Mesenchymal stem cell (in vitro differentiated cells and primary cell): ENCODE measurements at regions not wholly inside any gene's neighbourhood (a gene's known extent, or its start where the extent isn't known, plus 50 kb on each side); places are given as distances from the start of the nearest gene placed in this dataset.
A peak's percentile ranks its signal among the peaks of the same experiment; 100 is the strongest.

Experiments
- DNase-seq: peaks from one replicate; pipeline ENCODE4 v3.0.0-alpha.2; 2013
- H2AFZ ChIP-seq: one replicate; pipeline ENCODE4 v1.6.1; 2013; ENCODE audit warnings: low read depth, mild to moderate bottlenecking, control low read depth, inconsistent platforms, low read length, moderate library complexity
- H2AK5ac ChIP-seq: 2 replicates; pipeline ENCODE4 v1.6.1; 2013; ENCODE audit warnings: low read length, moderate library complexity, mild to moderate bottlenecking, inconsistent platforms; ENCODE audit not compliant: severe bottlenecking
- H2BK120ac ChIP-seq: one replicate; pipeline ENCODE4 v1.6.1; 2013; ENCODE audit warnings: low read depth, mild to moderate bottlenecking, inconsistent platforms, low read length, moderate library complexity
- H2BK12ac ChIP-seq, 2 experiments: one replicate each; pipeline ENCODE4 v1.6.1; 2013; ENCODE audit warnings: inconsistent platforms in 2 of 2, low read length in 2 of 2, mild to moderate bottlenecking in 2 of 2, moderate library complexity in 2 of 2, control low read depth in 1 of 2
- H2BK15ac ChIP-seq: one replicate; pipeline ENCODE4 v1.6.1; 2013; ENCODE audit warnings: mild to moderate bottlenecking, low read depth, inconsistent platforms; ENCODE audit not compliant: poor library complexity, severe bottlenecking
- H2BK5ac ChIP-seq: 2 replicates; pipeline ENCODE4 v1.6.1; 2013; ENCODE audit warnings: low read depth, mild to moderate bottlenecking, low read length, control low read depth, inconsistent platforms; ENCODE audit not compliant: poor library complexity, severe bottlenecking
- H3K14ac ChIP-seq, 2 experiments: one replicate each; pipeline ENCODE4 v1.6.1; 2013; ENCODE audit warnings: inconsistent platforms in 2 of 2, low read length in 2 of 2, control low read depth in 1 of 2, mild to moderate bottlenecking in 1 of 2, moderate library complexity in 1 of 2
- H3K18ac ChIP-seq, 2 experiments: one replicate each; pipeline ENCODE4 v1.6.1; 2013; ENCODE audit warnings: inconsistent platforms in 2 of 2, low read length in 2 of 2, control low read depth in 1 of 2, low read depth in 1 of 2, mild to moderate bottlenecking in 1 of 2
- H3K23ac ChIP-seq, 2 experiments: one replicate each; pipeline ENCODE4 v1.6.1; 2013; ENCODE audit warnings: inconsistent platforms in 2 of 2, low read length in 2 of 2, mild to moderate bottlenecking in 2 of 2, moderate library complexity in 2 of 2, control low read depth in 1 of 2
- H3K27ac ChIP-seq: 2 replicates; pipeline ENCODE4 v1.5.1; 2013; ENCODE audit warnings: mild to moderate bottlenecking, moderate library complexity, low read length, control low read depth, inconsistent platforms; ENCODE audit not compliant: poor library complexity, severe bottlenecking
- H3K27me3 ChIP-seq, 2 experiments: 2 replicates each; pipeline versions ENCODE4 v1.6.1 to v1.7.0; 2013; ENCODE audit warnings: low read length in 2 of 2, mild to moderate bottlenecking in 2 of 2, moderate library complexity in 2 of 2, control low read depth in 1 of 2, inconsistent platforms in 1 of 2; ENCODE audit not compliant: control insufficient read depth in 1 of 2, insufficient read depth in 1 of 2
- H3K36me3 ChIP-seq, 2 experiments: 2 replicates each; pipeline versions ENCODE4 v1.6.1 to v1.7.0; 2013; ENCODE audit warnings: low read length in 2 of 2, control low read depth in 1 of 2, inconsistent platforms in 1 of 2, low read depth in 1 of 2, mild to moderate bottlenecking in 1 of 2; ENCODE audit not compliant: insufficient read depth in 2 of 2, control insufficient read depth in 1 of 2
- H3K4ac ChIP-seq, 2 experiments: one replicate each; pipeline ENCODE4 v1.6.1; 2013; ENCODE audit warnings: inconsistent platforms in 2 of 2, low read length in 2 of 2, mild to moderate bottlenecking in 2 of 2, moderate library complexity in 2 of 2, control low read depth in 1 of 2, low read depth in 1 of 2
- H3K4me1 ChIP-seq: 2 replicates; pipeline ENCODE4 v1.6.1; 2013; ENCODE audit warnings: low read depth, low read length, control low read depth; ENCODE audit not compliant: control insufficient read depth, insufficient read depth
- H3K4me2 ChIP-seq: 2 replicates; pipeline ENCODE4 v1.6.1; 2013; ENCODE audit warnings: low read length, mild to moderate bottlenecking, inconsistent platforms; ENCODE audit not compliant: poor library complexity, severe bottlenecking
- H3K4me3 ChIP-seq, 2 experiments: 2 replicates each; pipeline versions ENCODE4 v1.5.1 to v1.7.0; 2013; ENCODE audit warnings: low read length in 2 of 2, mild to moderate bottlenecking in 2 of 2, control low read depth in 1 of 2, low read depth in 1 of 2; ENCODE audit not compliant: insufficient read depth in 1 of 2
- H3K79me1 ChIP-seq: replicated peaks from 2 replicates; pipeline ENCODE4 v1.6.1; 2013; ENCODE audit warnings: mild to moderate bottlenecking, control low read depth, low read length, inconsistent platforms; ENCODE audit not compliant: poor library complexity, severe bottlenecking
- H3K9ac ChIP-seq: 2 replicates; pipeline ENCODE4 v1.7.0; 2013; ENCODE audit warnings: mild to moderate bottlenecking, low read length, moderate library complexity
- H3K9me3 ChIP-seq: 2 replicates; pipeline ENCODE4 v1.7.0; 2013; ENCODE audit warnings: mild to moderate bottlenecking, low read length; ENCODE audit not compliant: control insufficient read depth
- H4K8ac ChIP-seq: one replicate; pipeline ENCODE4 v1.6.1; 2013; ENCODE audit warnings: inconsistent platforms, mild to moderate bottlenecking, low read length, moderate library complexity
- H4K91ac ChIP-seq: one replicate; pipeline ENCODE4 v1.6.1; 2013; ENCODE audit warnings: mild to moderate bottlenecking, low read length, inconsistent platforms
- WGBS: methylation state at CpG from one replicate; pipeline ENCODE4 v1.1.7; 2013; ENCODE audit warnings: mixed read lengths; 5-methylcytosine and 5-hydroxymethylcytosine counted together

DNA sequence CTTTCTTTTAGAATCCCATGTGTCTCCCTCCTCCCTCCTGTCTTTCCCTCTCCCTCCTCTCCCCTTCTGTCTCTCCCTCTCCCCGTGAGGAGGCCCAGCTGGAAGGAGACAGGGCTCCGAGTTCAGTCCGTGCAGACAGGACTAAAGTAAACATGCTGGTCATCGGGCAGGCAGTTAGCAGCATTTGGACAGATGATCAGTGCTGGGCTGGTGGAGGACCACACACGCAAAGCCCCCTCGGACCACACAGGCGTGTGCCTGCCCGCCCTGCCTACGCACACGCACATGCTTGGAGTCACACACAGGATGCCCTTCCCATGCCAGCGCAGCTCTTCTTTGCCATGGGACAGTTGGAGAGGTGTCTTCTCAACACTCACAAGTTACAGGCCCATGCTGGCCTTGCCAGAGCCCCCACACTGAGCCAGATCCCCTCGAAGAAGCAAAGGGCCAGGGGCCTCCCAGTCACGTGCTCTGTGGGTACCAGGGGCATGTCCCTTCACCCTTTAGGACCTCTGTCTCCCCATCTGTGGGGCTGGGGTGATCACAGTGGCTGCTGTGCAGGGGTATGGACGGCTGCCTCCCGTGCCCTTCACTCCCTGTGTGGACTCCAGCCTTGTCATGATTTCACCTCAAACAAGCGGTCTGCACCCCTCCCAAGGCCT lies 215.7 kb upstream of the FOXF1 start:
- no peaks in the 10 kb centered on the region for H3K36me3 ChIP-seq
- H2BK120ac ChIP-seq, result peak overlapping the region; percentile 93
- H3K4me1 ChIP-seq, result no peaks in the 10 kb centered on the region
- peak overlapping the region; percentile 100 for H4K91ac ChIP-seq
- H3K9me3 ChIP-seq, result no peaks in the 10 kb centered on the region
- peak; percentile 99 for DNase-seq
- peak overlapping the region; percentile 79 to 98 for H3K4ac ChIP-seq
- H3K4me2 ChIP-seq, result no peak overlapping the region
- peak overlapping the region in 1 of 2 experiments; percentile 94 for H3K23ac ChIP-seq
- peak overlapping the region; percentile 99 to 100 for H3K18ac ChIP-seq
- no peak overlapping the region for H2AFZ ChIP-seq
- H3K9ac ChIP-seq, result no peak overlapping the region
- H2BK5ac ChIP-seq, result no peak overlapping the region
- H3K14ac ChIP-seq, result peak overlapping the region in 1 of 2 experiments; percentile 94
- H2BK12ac ChIP-seq, result peak overlapping the region; percentile 95 to 100
- H3K4me3 ChIP-seq, result no peak overlapping the region
- H2AK5ac ChIP-seq, result no peak overlapping the region
- H2BK15ac ChIP-seq, result peak overlapping the region; percentile 88
- H3K27ac ChIP-seq, result no peak overlapping the region
- H3K79me1 ChIP-seq, result no peaks in the 10 kb centered on the region
- WGBS, result 27% methylated on average over 16 of the region's 16 CpGs
- H4K8ac ChIP-seq, result peak overlapping the region; percentile 86
- peaks cover 64 to 99% of the 10 kb centered on the region in 2 experiments for H3K27me3 ChIP-seq

DNA sequence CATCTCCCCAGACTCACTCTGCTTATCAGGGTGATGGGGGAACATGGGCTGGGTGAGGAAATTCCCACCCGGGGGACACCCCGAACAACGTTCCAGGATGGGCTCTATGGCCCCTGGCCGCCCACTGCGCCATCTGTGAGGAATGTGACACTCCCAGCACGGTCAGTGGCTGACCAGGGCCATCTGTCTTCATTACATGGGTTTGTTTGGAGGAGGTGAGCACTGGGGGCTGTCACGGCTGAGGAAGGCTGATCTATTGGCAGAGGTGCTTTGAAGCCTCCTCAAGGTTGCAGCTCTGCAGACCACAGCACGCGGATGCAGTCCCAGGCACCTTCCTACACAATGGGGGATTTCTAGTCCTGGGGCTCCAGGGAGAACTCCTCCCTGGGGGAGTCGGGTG lies 214.1 kb upstream of the FOXF1 start:
- Histone ChIP-seq H3K79me1 (no peaks in the 10 kb centered on the region), H3K4me1 (peaks cover 3% of the 10 kb centered on the region), H3K27ac (no peak overlapping the region), H3K14ac (peak overlapping the region in 1 of 2 experiments; percentile 88), H3K4ac (peak overlapping the region; percentile 79 to 98), H3K4me2 (no peak overlapping the region), H2BK5ac (no peak overlapping the region), H2AK5ac (no peak overlapping the region), H2AFZ (no peak overlapping the region), H4K91ac (peak overlapping the region; percentile 93), H3K4me3 (no peak overlapping the region), H2BK12ac (peak overlapping the region; percentile 95 to 100), H3K9ac (no peak overlapping the region), H2BK15ac (peak overlapping the region; percentile 95), H3K18ac (peak overlapping the region; percentile 99 to 100), H3K36me3 (no peaks in the 10 kb centered on the region), H3K27me3 (peaks cover 68 to 97% of the 10 kb centered on the region in 2 experiments), H4K8ac (peak overlapping the region; percentile 95), H2BK120ac (peak overlapping the region; percentile 94), H3K9me3 (no peaks in the 10 kb centered on the region), H3K23ac (peak overlapping the region in 1 of 2 experiments; percentile 77)
- peak; percentile 51 for DNase-seq
- 66% methylated on average over 10 of the region's 10 CpGs for WGBS

DNA sequence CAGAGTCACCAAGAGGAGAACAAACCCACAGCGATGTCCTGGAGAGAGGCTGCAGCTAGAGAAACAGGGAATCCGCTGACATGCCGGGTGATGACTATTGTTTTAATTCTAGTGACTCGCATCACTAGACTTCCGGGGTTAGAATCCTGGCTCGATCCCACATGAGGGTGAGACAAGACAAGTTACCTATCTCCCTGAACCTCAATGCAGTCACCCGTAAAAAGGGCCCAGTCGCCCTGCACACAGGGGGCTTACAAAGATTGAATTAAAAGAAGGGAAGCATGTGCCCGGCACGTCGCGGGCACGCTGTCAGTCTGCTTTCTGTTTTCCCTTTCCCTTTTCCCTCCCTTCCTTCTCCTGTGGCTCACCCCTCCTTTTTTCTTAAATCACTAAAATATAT lies 212.9 kb upstream of the FOXF1 start:
- Histone ChIP-seq H3K9ac (no peak overlapping the region), H3K27ac (no peak overlapping the region), H3K4me1 (peaks cover 3% of the 10 kb centered on the region), H2BK12ac (peak overlapping the region; percentile 95 to 100), H3K79me1 (no peaks in the 10 kb centered on the region), H3K27me3 (peaks cover 66 to 97% of the 10 kb centered on the region in 2 experiments), H3K23ac (no peak overlapping the region), H4K91ac (peak overlapping the region; percentile 99), H2AFZ (no peak overlapping the region), H3K4ac (peak overlapping the region; percentile 90 to 98), H3K14ac (peak overlapping the region in 1 of 2 experiments; percentile 90), H3K4me3 (peak overlapping the region in 1 of 2 experiments; percentile 64), H3K4me2 (no peak overlapping the region), H2BK15ac (peak overlapping the region; percentile 39), H4K8ac (peak overlapping the region; percentile 62), H2BK120ac (peak overlapping the region; percentile 94), H3K18ac (peak overlapping the region; percentile 99 to 100), H3K9me3 (no peaks in the 10 kb centered on the region), H2AK5ac (no peak overlapping the region), H2BK5ac (no peak overlapping the region), H3K36me3 (no peaks in the 10 kb centered on the region)
- DNase-seq, result peak; percentile 66
- WGBS, result 43% methylated on average over 13 of the region's 13 CpGs

DNA sequence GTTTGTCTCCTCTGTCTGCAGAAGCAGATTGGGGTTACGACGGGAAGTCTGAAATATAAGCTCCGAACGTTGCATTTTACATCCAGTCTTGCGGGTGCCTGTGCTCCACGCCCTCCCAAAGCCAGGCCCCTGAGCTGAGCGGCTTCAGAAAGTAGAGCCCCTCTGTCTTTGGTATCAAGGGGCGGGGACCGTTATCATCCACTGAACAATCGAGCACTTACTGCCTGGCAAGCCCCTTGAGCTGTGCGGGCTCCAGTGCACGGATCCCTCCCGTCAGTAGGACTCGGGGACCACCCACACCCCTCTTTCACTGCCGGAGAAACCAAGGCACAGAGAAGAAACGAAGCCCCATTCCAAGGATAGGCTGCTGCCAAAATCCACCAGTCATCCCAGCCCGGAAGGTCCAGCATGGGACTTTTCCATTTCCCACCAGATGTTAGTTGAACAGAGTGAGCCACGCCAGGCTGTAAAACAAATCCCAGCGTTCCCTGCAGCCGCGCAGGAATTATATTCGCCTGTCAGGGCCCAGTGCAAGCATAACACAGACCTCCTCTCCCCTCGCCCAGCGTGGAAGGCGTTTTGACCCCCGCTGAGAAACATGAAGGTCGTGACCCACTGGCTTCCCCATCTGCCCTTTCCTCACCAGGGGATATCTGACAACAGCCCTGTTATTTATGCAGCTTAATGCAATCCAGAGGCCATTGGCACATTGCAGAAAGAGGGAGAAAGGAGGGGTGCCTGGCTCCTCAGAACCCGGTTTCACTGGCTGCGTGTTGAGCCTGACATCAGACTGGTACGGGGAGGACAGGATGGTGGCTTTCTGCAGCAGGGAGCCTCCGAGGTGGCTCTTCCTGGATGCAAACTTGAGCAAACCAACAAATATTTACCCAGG lies 212.2 kb upstream of the FOXF1 start:
- Histone ChIP-seq H2AFZ (no peak overlapping the region), H3K14ac (peak overlapping the region in 1 of 2 experiments; percentile 61), H3K4ac (peak overlapping the region; percentile 90 to 98), H3K4me1 (peaks cover 3% of the 10 kb centered on the region), H3K4me2 (no peak overlapping the region), H3K27ac (no peak overlapping the region), H2BK5ac (no peak overlapping the region), H3K9me3 (no peaks in the 10 kb centered on the region), H3K18ac (peak overlapping the region; percentile 99 to 100), H3K36me3 (no peaks in the 10 kb centered on the region), H2AK5ac (no peak overlapping the region), H2BK120ac (peak overlapping the region; percentile 94), H3K4me3 (peak overlapping the region in 1 of 2 experiments; percentile 64), H3K23ac (peak overlapping the region in 1 of 2 experiments; percentile 47), H2BK15ac (peak overlapping the region; percentile 92), H4K91ac (peak overlapping the region; percentile 99), H3K27me3 (peaks cover 67 to 96% of the 10 kb centered on the region in 2 experiments), H4K8ac (peak overlapping the region; percentile 62), H3K9ac (no peak overlapping the region), H2BK12ac (peak overlapping the region; percentile 95 to 100), H3K79me1 (no peaks in the 10 kb centered on the region)
- 19% methylated on average over 29 of the region's 31 CpGs for WGBS
- DNase-seq, result peak; percentile 92
